Skin epidermis (tissue), 12 donors: ENCODE measurements at regions not wholly inside any gene's neighbourhood (a gene's known extent, or its start where the extent isn't known, plus 50 kb on each side); places are given as distances from the start of the nearest gene placed in this dataset.

Experiments used
- H3K27ac ChIP-seq, 21 experiments: fragments of 200-600 bp; sonication (generic) in 11 of 21; one replicate each; pipeline ENCODE4 v1.5.0; 2020; ENCODE audit warnings: mild to moderate bottlenecking in 3 of 21, inconsistent platforms in 2 of 21, moderate library complexity in 2 of 21
- H3K4me3 ChIP-seq, 7 experiments: fragments of 200-600 bp; sonication (generic) in 2 of 7; one replicate each; pipeline ENCODE4 v1.5.0; 2020; ENCODE audit warnings: inconsistent platforms in 2 of 7, mild to moderate bottlenecking in 2 of 7, moderate library complexity in 1 of 7

DNA sequence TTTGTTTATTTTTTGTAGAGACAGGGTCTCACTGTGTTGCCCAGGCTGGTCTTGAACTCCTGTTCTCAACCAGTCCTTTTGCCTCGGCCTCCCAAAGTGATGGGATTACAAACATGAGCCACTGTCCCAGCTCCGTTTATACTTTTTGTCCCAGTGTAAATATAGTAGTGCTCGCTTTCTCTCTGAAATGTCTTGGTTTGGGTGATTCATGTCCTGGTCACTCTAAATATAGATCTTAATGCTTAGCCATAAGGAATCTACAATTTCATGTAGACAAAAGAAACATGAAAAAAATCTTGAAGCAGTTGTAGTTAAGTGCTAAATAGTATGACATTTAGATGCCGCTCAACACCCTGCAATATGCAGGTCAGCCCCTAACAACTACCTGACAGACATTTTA, 126.9 kb downstream of the KATNIP start:
- Histone ChIP-seq H3K27ac (no peak overlapping the region), H3K4me3 (no peak overlapping the region)

GRCh38 chr16:27677263-27677662, 127.3 kb downstream of the KATNIP start:
- Histone ChIP-seq H3K4me3 (no peak overlapping the region), H3K27ac (no peak overlapping the region)

- Histone ChIP-seq H3K4me3 (no peak overlapping the region), H3K27ac (no peak overlapping the region)
These were observed 129.0 kb downstream of the KATNIP start for GRCh38 chr16:27678955-27679354.

DNA sequence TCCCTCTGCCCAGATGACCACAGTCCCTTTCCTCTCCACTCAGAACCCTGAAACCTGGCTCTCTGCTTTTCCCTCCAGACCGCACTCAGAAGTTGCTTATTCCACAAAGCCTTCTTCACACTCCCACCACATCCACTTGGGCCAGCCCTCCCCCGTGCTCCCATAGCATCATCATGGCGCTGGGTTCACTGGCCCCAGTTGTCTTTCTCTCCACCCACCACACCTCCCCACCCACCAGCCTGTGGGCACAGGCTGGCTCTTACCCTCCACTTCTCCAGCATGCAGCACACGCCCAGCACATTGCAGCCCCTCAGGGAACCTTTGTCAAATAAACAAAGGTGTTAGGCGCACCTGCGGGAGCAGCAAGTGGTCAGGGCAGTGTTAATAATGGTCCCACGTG, 130.0 kb downstream of the KATNIP start:
- Histone ChIP-seq H3K27ac (no peak overlapping the region), H3K4me3 (no peak overlapping the region)

DNA sequence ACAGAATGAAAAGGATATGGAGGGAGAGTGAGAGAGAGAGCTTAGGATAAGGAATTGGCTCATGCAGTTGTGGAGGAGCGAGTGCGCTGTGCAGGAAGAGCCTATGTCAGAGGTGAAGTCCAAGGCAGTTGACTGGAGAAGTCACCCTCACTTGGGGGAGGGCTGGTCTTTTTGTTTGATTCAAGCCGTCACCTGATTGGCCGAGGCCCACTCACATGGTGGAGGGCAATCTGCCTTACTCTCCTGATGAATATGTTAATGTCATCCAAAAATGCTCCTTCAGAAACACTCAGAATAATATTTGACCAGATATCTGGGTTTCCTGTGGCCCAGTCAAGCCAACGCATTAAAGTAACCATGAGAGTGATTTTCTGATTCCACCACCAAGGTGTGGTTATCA, 131.7 kb downstream of the KATNIP start:
- Histone ChIP-seq H3K27ac (no peak overlapping the region), H3K4me3 (no peak overlapping the region)

GRCh38 chr16:27684047-27684446, 134.1 kb downstream of the KATNIP start:
- no peak overlapping the region for H3K27ac ChIP-seq

GRCh38 chr16:27685807-27686206, 135.9 kb downstream of the KATNIP start:
- no peak overlapping the region for H3K27ac ChIP-seq
- H3K4me3 ChIP-seq, result no peak overlapping the region

More at GRCh38 chr16:27684047-27684446, 134.1 kb downstream of the KATNIP start:
- no peak overlapping the region for H3K4me3 ChIP-seq

- Histone ChIP-seq H3K4me3 (no peak overlapping the region), H3K27ac (no peak overlapping the region)
These were observed 137.0 kb downstream of the KATNIP start for GRCh38 chr16:27686926-27687325.

GRCh38 chr16:27687605-27688004, 137.7 kb downstream of the KATNIP start:
- Histone ChIP-seq H3K27ac (no peak overlapping the region), H3K4me3 (no peak overlapping the region)

DNA sequence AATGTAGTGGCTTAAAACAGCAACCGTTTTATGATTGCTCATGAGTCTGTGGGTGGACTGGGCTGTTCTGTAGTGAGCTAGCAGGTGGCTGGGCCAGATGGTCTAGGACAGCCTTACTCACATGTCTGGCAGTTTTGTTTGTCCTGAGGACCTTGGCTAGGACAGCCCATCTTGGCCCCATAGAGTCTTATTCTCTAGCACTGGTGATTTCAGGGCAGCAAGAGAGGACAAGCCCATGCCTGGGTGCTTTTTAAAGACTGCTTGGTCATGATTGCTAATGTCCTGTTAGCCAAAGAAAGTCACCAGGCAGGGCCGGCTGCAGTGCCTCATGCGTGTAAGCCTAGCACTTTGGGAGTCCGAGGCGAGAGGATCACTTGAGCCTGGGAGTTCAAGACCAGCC, 139.8 kb downstream of the KATNIP start:
- no peak overlapping the region for H3K4me3 ChIP-seq
- H3K27ac ChIP-seq, result no peak overlapping the region

DNA sequence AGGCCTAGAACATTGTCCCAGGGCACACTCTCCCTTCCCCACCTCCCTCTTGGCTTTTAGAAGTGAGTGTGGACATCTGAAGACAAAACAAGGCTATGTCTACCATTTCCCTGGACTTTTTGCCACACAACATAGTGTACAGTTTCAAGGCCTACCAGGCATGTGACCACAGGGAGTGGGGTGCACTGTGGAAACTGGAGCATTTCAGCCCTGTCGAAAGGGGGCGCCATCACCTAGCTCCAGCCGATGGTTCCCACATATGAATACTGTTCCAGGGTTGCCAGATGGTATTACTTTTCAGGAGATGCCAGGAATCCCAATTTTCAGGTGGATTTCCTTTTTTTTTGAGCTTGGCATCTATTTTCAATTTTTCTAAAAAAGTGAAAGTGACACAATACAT, 140.7 kb downstream of the KATNIP start:
- Histone ChIP-seq H3K27ac (peak overlapping the region in 1 of 21 experiments; percentile 25), H3K4me3 (no peak overlapping the region)

- H3K27ac ChIP-seq, result no peak overlapping the region
- no peak overlapping the region for H3K4me3 ChIP-seq
These were observed 141.8 kb downstream of the KATNIP start for GRCh38 chr16:27691721-27692120.

- Histone ChIP-seq H3K4me3 (no peak overlapping the region), H3K27ac (no peak overlapping the region)
These were observed 142.6 kb downstream of the KATNIP start for GRCh38 chr16:27692576-27692975.

GRCh38 chr16:27695161-27695560, 145.2 kb downstream of the KATNIP start:
- no peak overlapping the region for H3K27ac ChIP-seq
- no peak overlapping the region for H3K4me3 ChIP-seq

- no peak overlapping the region for H3K4me3 ChIP-seq
- no peak overlapping the region for H3K27ac ChIP-seq
These were observed 148.3 kb downstream of the KATNIP start for GRCh38 chr16:27698266-27698665.

- no peak overlapping the region for H3K4me3 ChIP-seq
- no peak overlapping the region for H3K27ac ChIP-seq
These were observed 148.8 kb downstream of the KATNIP start for GRCh38 chr16:27698746-27699145.

- H3K4me3 ChIP-seq, result no peak overlapping the region
- H3K27ac ChIP-seq, result no peak overlapping the region
These were observed 149.6 kb downstream of the KATNIP start for GRCh38 chr16:27699540-27699939.

DNA sequence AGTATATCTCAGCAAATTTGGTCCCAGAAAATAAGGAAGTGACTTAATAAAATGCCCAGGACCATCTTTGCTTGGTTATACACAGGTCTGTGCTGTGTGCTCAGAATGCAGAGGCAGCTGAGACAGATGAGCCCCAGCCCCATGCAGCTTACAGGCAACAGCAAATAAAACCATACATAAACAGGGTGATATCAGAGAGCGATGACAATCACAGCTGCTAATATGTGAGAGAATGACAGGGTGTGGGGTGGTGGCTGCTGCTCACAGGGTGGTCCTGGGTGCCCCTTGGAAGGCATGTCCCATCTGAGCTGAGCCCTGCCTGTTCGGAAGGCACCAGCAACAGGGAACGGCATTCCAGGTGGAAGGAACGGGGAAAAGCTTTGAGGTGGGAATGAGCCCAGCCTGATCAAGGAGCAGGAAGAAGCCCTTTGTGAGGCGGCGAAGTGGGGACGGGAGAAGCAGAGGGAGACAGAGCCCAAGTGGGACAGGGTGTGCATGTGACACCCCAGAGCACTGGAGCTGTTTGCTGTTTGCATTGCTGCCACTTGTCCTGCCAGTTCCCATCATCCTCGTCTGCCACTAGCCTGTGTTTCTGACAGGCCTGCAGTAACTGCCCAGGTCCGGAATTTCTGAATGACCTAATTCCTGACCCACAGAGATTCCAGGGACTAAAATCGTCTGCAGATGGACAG, 150.5 kb downstream of the KATNIP start:
- H3K4me3 ChIP-seq, result no peak overlapping the region
- H3K27ac ChIP-seq, result no peak overlapping the region

DNA sequence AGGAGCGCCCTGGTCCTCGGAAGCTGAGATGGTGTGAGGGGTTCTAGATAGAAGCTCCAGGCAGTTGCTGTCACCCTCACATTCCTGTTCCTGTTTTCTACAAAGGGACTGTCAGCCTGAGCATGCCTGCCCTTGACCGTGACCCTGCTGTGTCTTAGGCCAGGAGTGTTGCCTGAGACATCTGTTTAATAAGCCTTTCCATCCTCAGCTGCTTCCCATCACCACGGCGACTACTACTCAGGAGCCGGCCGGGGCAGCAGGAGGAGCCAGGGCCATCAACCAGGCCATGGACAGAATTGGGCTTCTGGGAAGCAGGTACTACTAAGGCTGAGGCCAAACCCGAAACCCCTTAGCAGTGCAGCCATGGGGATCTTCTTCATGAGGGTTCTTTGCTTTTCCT, 151.4 kb downstream of the KATNIP start:
- H3K4me3 ChIP-seq, result no peak overlapping the region
- no peak overlapping the region for H3K27ac ChIP-seq

GRCh38 chr16:27703121-27703520, 153.2 kb downstream of the KATNIP start:
- Histone ChIP-seq H3K4me3 (no peak overlapping the region), H3K27ac (peak overlapping the region in 1 of 21 experiments; percentile 54)

DNA sequence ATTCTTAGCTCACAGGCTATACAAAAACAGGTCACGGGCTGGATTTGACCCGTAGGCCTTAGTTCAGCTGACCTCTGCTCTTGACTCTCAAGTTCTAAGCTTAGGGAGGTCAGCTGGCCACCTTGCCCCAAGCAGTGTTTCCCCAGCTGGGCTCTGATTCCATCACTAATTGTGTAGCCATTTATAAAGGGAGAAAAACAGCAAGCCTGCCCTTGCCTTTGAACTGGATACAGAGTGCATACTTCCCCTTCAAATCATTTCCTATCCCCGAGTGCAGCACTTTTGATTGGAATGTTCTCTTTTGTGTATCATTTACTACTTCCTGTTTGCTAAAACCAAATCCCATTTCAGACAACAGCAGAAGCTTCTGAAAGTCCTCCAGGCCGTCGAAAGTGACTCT, 153.6 kb downstream of the KATNIP start:
- H3K27ac ChIP-seq, result peak overlapping the region in 1 of 21 experiments; percentile 54

GRCh38 chr16:27704252-27704651, 154.3 kb downstream of the KATNIP start:
- peak overlapping the region in 1 of 21 experiments; percentile 54 for H3K27ac ChIP-seq
- H3K4me3 ChIP-seq, result no peak overlapping the region

More for the DNA sequence above, 153.6 kb downstream of the KATNIP start:
- H3K4me3 ChIP-seq, result no peak overlapping the region
